DND-41 (cell line): ENCODE measurements at regions not wholly inside any gene's neighbourhood (a gene's known extent, or its start where the extent isn't known, plus 50 kb on each side); places are given as distances from the start of the nearest gene placed in this dataset.

Experiments used
- ATAC-seq: fragments of 200-7000 bp; cut with Tn5 transposase; 3 replicates; pipeline ENCODE4 v1.9.1; 2021; ENCODE audit warnings: low read depth; ENCODE audit not compliant: insufficient read depth
- DNase-seq: peaks from one replicate; pipeline ENCODE4 v3.0.0-alpha.2; 2020
- H2AFZ ChIP-seq: 2 replicates; pipeline ENCODE4 v1.6.0; 2012; ENCODE audit warnings: low read depth, low read length
- H3K27ac ChIP-seq: 2 replicates; pipeline ENCODE4 v1.5.1; 2012; ENCODE audit warnings: low read length, inconsistent platforms
- H3K27me3 ChIP-seq: fragments of 200-600 bp; sonication (generic); 2 replicates; pipeline ENCODE4 v1.6.0; 2012; ENCODE audit warnings: low read length, mild to moderate bottlenecking, inconsistent platforms; ENCODE audit not compliant: insufficient read depth, poor library complexity
- H3K36me3 ChIP-seq: 2 replicates; pipeline ENCODE4 v1.5.1; 2012; ENCODE audit warnings: low read length, inconsistent platforms; ENCODE audit not compliant: insufficient read depth
- H3K4me1 ChIP-seq: 2 replicates; pipeline ENCODE4 v1.5.1; 2012; ENCODE audit warnings: mild to moderate bottlenecking, low read length; ENCODE audit not compliant: insufficient read depth
- H3K4me2 ChIP-seq: 2 replicates; pipeline ENCODE4 v1.6.0; 2012; ENCODE audit warnings: mild to moderate bottlenecking, moderate library complexity, low read length, inconsistent platforms; ENCODE audit not compliant: insufficient read depth
- H3K4me3 ChIP-seq, 2 experiments: fragments of 200-600 bp in 1 of 2; shearing (Covaris generic) in 1 of 2; 2 replicates each; pipeline ENCODE4 v1.5.1; 2012 to 2016; ENCODE audit warnings: inconsistent platforms in 2 of 2, low read length in 2 of 2, mild to moderate bottlenecking in 2 of 2, low read depth in 1 of 2, moderate library complexity in 1 of 2
- H3K79me2 ChIP-seq: 2 replicates; pipeline ENCODE4 v1.6.0; 2012; ENCODE audit warnings: low read length, inconsistent platforms; ENCODE audit not compliant: insufficient read depth
- H3K9ac ChIP-seq: 2 replicates; pipeline ENCODE4 v1.6.0; 2012; ENCODE audit warnings: low read depth, mild to moderate bottlenecking, inconsistent platforms, low read length, moderate library complexity
- H3K9me3 ChIP-seq: 2 replicates; pipeline ENCODE4 v1.5.1; 2012; ENCODE audit warnings: low read length, moderate library complexity, mild to moderate bottlenecking, inconsistent platforms; ENCODE audit not compliant: insufficient read depth, severe bottlenecking
- H4K20me1 ChIP-seq: 2 replicates; pipeline ENCODE4 v1.6.0; 2012; ENCODE audit warnings: low read length; ENCODE audit not compliant: insufficient read depth
- CTCF ChIP-seq: IDR thresholded peaks from 2 replicates; pipeline ENCODE4 v1.5.1; 2012; ENCODE audit warnings: borderline replicate concordance, low read length, moderate library complexity, mild to moderate bottlenecking; ENCODE audit not compliant: poor library complexity, severe bottlenecking; ENCODE audit errors: extremely low read depth
- EZH2 ChIP-seq: IDR thresholded peaks from 3 replicates; pipeline ENCODE4 v1.6.1; 2012; ENCODE audit warnings: borderline replicate concordance, low read depth, mild to moderate bottlenecking, moderate library complexity, low read length, inconsistent platforms; ENCODE audit not compliant: severe bottlenecking

- Histone ChIP-seq H3K9me3 (no peaks in the 10 kb centered on the region), H3K27me3 (no peaks in the 10 kb centered on the region), H2AFZ (no peak overlapping the region), H3K27ac (no peak overlapping the region), H4K20me1 (no peaks in the 10 kb centered on the region), H3K4me2 (no peak overlapping the region), H3K4me1 (no peaks in the 10 kb centered on the region), H3K79me2 (no peaks in the 10 kb centered on the region), H3K9ac (no peak overlapping the region), H3K36me3 (no peaks in the 10 kb centered on the region), H3K4me3 (no peak overlapping the region)
- ATAC-seq (peak; percentile 86), DNase-seq (peak; percentile 15)
- no peak for TF ChIP-seq EZH2
- no peak for TF ChIP-seq CTCF
Observed at GRCh38 chr13:42417626-42418025, 145.7 kb downstream of the AKAP11 start.

DNA sequence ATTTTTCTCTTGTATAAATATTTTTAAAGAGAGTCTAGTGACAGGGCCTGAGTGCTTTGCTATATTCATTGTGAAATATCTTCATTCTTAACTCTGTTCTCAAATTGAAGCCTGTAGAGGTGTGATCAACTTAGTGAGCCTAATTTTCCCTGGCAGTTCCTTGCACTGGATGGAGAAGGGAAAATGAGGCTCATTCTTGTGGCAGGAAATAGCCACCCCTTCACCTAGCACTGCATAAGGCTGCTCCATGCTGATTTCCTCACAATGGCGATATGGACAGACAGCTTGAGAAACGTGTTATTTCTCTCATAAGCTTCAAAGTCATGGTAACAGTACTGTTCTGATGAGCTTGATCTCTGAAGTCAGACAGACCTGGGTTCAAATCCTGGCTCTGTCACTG lies 146.2 kb downstream of the AKAP11 start:
- Histone ChIP-seq H3K4me2 (no peak overlapping the region), H3K79me2 (no peaks in the 10 kb centered on the region), H3K36me3 (no peaks in the 10 kb centered on the region), H3K27ac (no peak overlapping the region), H3K4me3 (no peak overlapping the region), H4K20me1 (no peaks in the 10 kb centered on the region), H3K9me3 (no peaks in the 10 kb centered on the region), H3K4me1 (no peaks in the 10 kb centered on the region), H3K9ac (no peak overlapping the region), H3K27me3 (no peaks in the 10 kb centered on the region), H2AFZ (no peak overlapping the region)
- no peak for TF ChIP-seq EZH2
- TF ChIP-seq CTCF = no peak
- ATAC-seq = no peak
- DNase-seq = no peak

- Histone ChIP-seq H3K9ac (no peak overlapping the region), H3K36me3 (no peaks in the 10 kb centered on the region), H3K4me1 (no peaks in the 10 kb centered on the region), H3K79me2 (no peaks in the 10 kb centered on the region), H3K4me2 (no peak overlapping the region), H3K27ac (no peak overlapping the region), H3K4me3 (no peak overlapping the region), H2AFZ (no peak overlapping the region), H3K27me3 (no peaks in the 10 kb centered on the region), H4K20me1 (no peaks in the 10 kb centered on the region), H3K9me3 (no peaks in the 10 kb centered on the region)
- no peak for TF ChIP-seq CTCF
- no peak for TF ChIP-seq EZH2
- ATAC-seq (0 out of 3 replicates have a peak, but pooled peaks have one; percentile 29), DNase-seq (no peak)
Observed at GRCh38 chr13:42420304-42420703, 148.4 kb downstream of the AKAP11 start.

GRCh38 chr13:42422681-42423080 lies 150.7 kb downstream of the AKAP11 start:
- DNase-seq = no peak
- Histone ChIP-seq H3K9me3 (no peaks in the 10 kb centered on the region), H2AFZ (no peak overlapping the region), H3K36me3 (no peaks in the 10 kb centered on the region), H3K9ac (no peak overlapping the region), H4K20me1 (no peaks in the 10 kb centered on the region), H3K4me3 (no peak overlapping the region), H3K4me1 (no peaks in the 10 kb centered on the region), H3K27ac (no peak overlapping the region), H3K27me3 (no peaks in the 10 kb centered on the region), H3K79me2 (no peaks in the 10 kb centered on the region), H3K4me2 (no peak overlapping the region)
- TF ChIP-seq CTCF (no peak), EZH2 (no peak)
- ATAC-seq = no peak
